Retina (tissue), 1 donor: ENCODE measurements at regions not wholly inside any gene's neighbourhood (a gene's known extent, or its start where the extent isn't known, plus 50 kb on each side); places are given as distances from the start of the nearest gene placed in this dataset.

Source experiments
- DNase-seq: peaks from one replicate; pipeline ENCODE4 v3.0.0-alpha.2; 2016

- no peak for DNase-seq
Observed at GRCh38 chr5:156095709-156096241, 231.2 kb upstream of the SGCD start.

- no peak for DNase-seq
Observed at GRCh38 chr5:156096259-156096658, 230.7 kb upstream of the SGCD start.

- no peak for DNase-seq
Observed at GRCh38 chr5:156103155-156103885, 223.6 kb upstream of the SGCD start.

- no peak for DNase-seq
Observed at GRCh38 chr5:156109317-156110023, 217.5 kb upstream of the SGCD start.

GRCh38 chr5:156119692-156120091, 207.3 kb upstream of the SGCD start:
- DNase-seq = no peak

GRCh38 chr5:156120777-156121176, 206.2 kb upstream of the SGCD start:
- no peak for DNase-seq

- no peak for DNase-seq
Observed at GRCh38 chr5:156121234-156121633, 205.7 kb upstream of the SGCD start.

- DNase-seq = no peak
Observed at GRCh38 chr5:156121882-156122281, 205.1 kb upstream of the SGCD start.

GRCh38 chr5:156124708-156125107, 202.3 kb upstream of the SGCD start:
- no peak for DNase-seq

- no peak for DNase-seq
Observed at GRCh38 chr5:156125118-156125517, 201.8 kb upstream of the SGCD start.

GRCh38 chr5:156126716-156127115, 200.2 kb upstream of the SGCD start:
- DNase-seq = no peak

GRCh38 chr5:156128026-156128425, 198.9 kb upstream of the SGCD start:
- no peak for DNase-seq

- DNase-seq = no peak
Observed at GRCh38 chr5:156134216-156134615, 192.7 kb upstream of the SGCD start.

GRCh38 chr5:156135531-156135930, 191.4 kb upstream of the SGCD start:
- no peak for DNase-seq

GRCh38 chr5:156137071-156137869, 189.7 kb upstream of the SGCD start:
- DNase-seq = no peak

GRCh38 chr5:156142867-156143266, 184.1 kb upstream of the SGCD start:
- DNase-seq = no peak

GRCh38 chr5:156147261-156147943, 179.6 kb upstream of the SGCD start:
- DNase-seq = no peak

GRCh38 chr5:156147944-156148285, 179.0 kb upstream of the SGCD start:
- DNase-seq = no peak

- no peak for DNase-seq
Observed at GRCh38 chr5:156148301-156148700, 178.7 kb upstream of the SGCD start.

GRCh38 chr5:156149213-156149612, 177.8 kb upstream of the SGCD start:
- no peak for DNase-seq

GRCh38 chr5:156153602-156154001, 173.4 kb upstream of the SGCD start:
- DNase-seq = no peak

GRCh38 chr5:156154757-156155156, 172.2 kb upstream of the SGCD start:
- no peak for DNase-seq

GRCh38 chr5:156155598-156155997, 171.4 kb upstream of the SGCD start:
- DNase-seq = no peak
